ENCODE measurements at regions not wholly inside any gene's neighbourhood (a gene's known extent, or its start where the extent isn't known, plus 50 kb on each side); places are given as distances from the start of the nearest gene placed in this dataset.

GRCh38 chr1:168970926-168971659 is 135.4 kb upstream of the ATP1B1 start:
- DNase-seq, result no peak

- no peak for DNase-seq
These were observed 134.3 kb upstream of the ATP1B1 start for GRCh38 chr1:168972225-168972624.

GRCh38 chr1:168972887-168973286 is 133.6 kb upstream of the ATP1B1 start:
- DNase-seq, result no peak

GRCh38 chr1:168974117-168974516 is 132.4 kb upstream of the ATP1B1 start:
- DNase-seq, result no peak

- no peak for DNase-seq
These were observed 131.9 kb upstream of the ATP1B1 start for GRCh38 chr1:168974611-168975010.

GRCh38 chr1:168976267-168976666 is 130.2 kb upstream of the ATP1B1 start:
- no peak for DNase-seq

GRCh38 chr1:168977618-168978017 is 128.9 kb upstream of the ATP1B1 start:
- DNase-seq, result no peak

- no peak for DNase-seq
These were observed 127.2 kb upstream of the ATP1B1 start for GRCh38 chr1:168979276-168979675.

GRCh38 chr1:168980180-168980579 is 126.3 kb upstream of the ATP1B1 start:
- no peak for DNase-seq

- DNase-seq, result no peak
These were observed 125.8 kb upstream of the ATP1B1 start for GRCh38 chr1:168980656-168981055.

- no peak for DNase-seq
These were observed 123.7 kb upstream of the ATP1B1 start for GRCh38 chr1:168982778-168983177.

- no peak for DNase-seq
These were observed 119.2 kb upstream of the ATP1B1 start for GRCh38 chr1:168987330-168987729.

GRCh38 chr1:168987923-168988322 is 118.6 kb upstream of the ATP1B1 start:
- no peak for DNase-seq

GRCh38 chr1:168989985-168990384 is 116.5 kb upstream of the ATP1B1 start:
- no peak for DNase-seq

GRCh38 chr1:168991667-168992475 is 114.6 kb upstream of the ATP1B1 start:
- DNase-seq, result peak; percentile 15

- DNase-seq, result no peak
These were observed 105.1 kb upstream of the ATP1B1 start for GRCh38 chr1:169001353-169001752.

- no peak for DNase-seq
These were observed 102.5 kb upstream of the ATP1B1 start for GRCh38 chr1:169003864-169004516.

- DNase-seq, result no peak
These were observed 100.7 kb upstream of the ATP1B1 start for GRCh38 chr1:169005776-169006175.

- no peak for DNase-seq
These were observed 96.8 kb upstream of the ATP1B1 start for GRCh38 chr1:169009666-169010065.

GRCh38 chr1:169012416-169012815 is 94.1 kb upstream of the ATP1B1 start:
- no peak for DNase-seq

GRCh38 chr1:169013821-169014220 is 92.7 kb upstream of the ATP1B1 start:
- no peak for DNase-seq

- no peak for DNase-seq
These were observed 91.0 kb upstream of the ATP1B1 start for GRCh38 chr1:169015464-169015863.

GRCh38 chr1:169018751-169019150 is 87.7 kb upstream of the ATP1B1 start:
- no peak for DNase-seq
